GM12878 (cell line): ENCODE measurements at regions not wholly inside any gene's neighbourhood (a gene's known extent, or its start where the extent isn't known, plus 50 kb on each side); places are given as distances from the start of the nearest gene placed in this dataset.

Source experiments
- ATAC-seq: fragments of 200-7000 bp; cut with Tn5 transposase; 3 replicates; pipeline ENCODE4 v1.9.1; 2020; ENCODE audit warnings: mild to moderate bottlenecking, moderate library complexity
- BruUV-seq: library from RNA; stranded (reverse); fragments of 400-500 nt; replicated peaks from 2 replicates; lab custom pipeline; 2021; lab: Mats Ljungman, UMichigan
- CTCF ChIA-PET: fragments of 300-600 bp; sonication (Branson Sonifier 250); formaldehyde crosslinking; extraction: SDS; loops from one replicate; lab custom pipeline; 2021; ENCODE audit warnings: inconsistent platforms; lab: Yijun Ruan, JAX
- POLR2A ChIA-PET: fragments of 350-600 bp; formaldehyde crosslinking; extraction: SDS; loops from one replicate; lab custom pipeline; 2021; ENCODE audit warnings: inconsistent platforms; lab: Charles Lee
- RAD21 ChIA-PET: fragments of 300-600 bp; sonication (Branson Sonifier 250); formaldehyde crosslinking; loops from one replicate; lab custom pipeline; 2023; ENCODE audit warnings: antibody characterized with exemption; ENCODE audit not compliant: unreplicated experiment; lab: Charles Lee
- SMC1A ChIA-PET: fragments of 300-600 bp; sonication (Branson Sonifier 250); formaldehyde crosslinking; loops from one replicate; lab custom pipeline; 2023; ENCODE audit not compliant: unreplicated experiment, uncharacterized antibody; lab: Charles Lee
- DNase-seq: peaks from one replicate; pipeline ENCODE4 v3.0.0-alpha.2; 2011; ENCODE audit warnings: low read depth, low spot score
- FAIRE-seq: peaks from 3 replicates; lab custom pipeline; 2011; peaks lifted over from hg19 to GRCh38; lab: Jason Lieb, UNC
- H2AFZ ChIP-seq: 2 replicates; pipeline ENCODE4 v1.6.0; 2011; ENCODE audit warnings: low read depth, low read length, control low read depth; ENCODE audit not compliant: control insufficient read depth
- H3K27ac ChIP-seq: 2 replicates; pipeline ENCODE4 v1.5.1; 2011; ENCODE audit warnings: control low read depth; ENCODE audit not compliant: control insufficient read depth, insufficient read depth
- H3K27me3 ChIP-seq, 2 experiments: replicated peaks in 1 of 2; 2 replicates each; pipeline versions ENCODE4 v1.6.0 to v1.6.1; 2011; ENCODE audit warnings: low read length in 1 of 2; ENCODE audit not compliant: control insufficient read depth in 2 of 2, insufficient read depth in 2 of 2
- H3K36me3 ChIP-seq, 2 experiments: 2 replicates each; pipeline ENCODE4 v1.5.1; 2011; ENCODE audit warnings: low read length in 1 of 2; ENCODE audit not compliant: control insufficient read depth in 2 of 2, insufficient read depth in 2 of 2
- H3K4me1 ChIP-seq: 2 replicates; pipeline ENCODE4 v1.6.1; 2011; ENCODE audit warnings: mild to moderate bottlenecking, low read length, moderate library complexity, mixed read lengths; ENCODE audit not compliant: control insufficient read depth, insufficient read depth
- H3K4me2 ChIP-seq: 2 replicates; pipeline ENCODE4 v1.6.0; 2011; ENCODE audit warnings: control low read depth; ENCODE audit not compliant: control insufficient read depth, insufficient read depth
- H3K4me3 ChIP-seq: fragments of 200-600 bp; sonication (generic); 2 replicates; pipeline ENCODE4 v1.5.1; 2016
- H3K79me2 ChIP-seq: 2 replicates; pipeline ENCODE4 v1.6.0; 2011; ENCODE audit warnings: low read length; ENCODE audit not compliant: control insufficient read depth, insufficient read depth
- H3K9ac ChIP-seq: 2 replicates; pipeline ENCODE4 v1.8.0; 2011; ENCODE audit warnings: low read length, control low read depth, mixed read lengths; ENCODE audit not compliant: control insufficient read depth, insufficient read depth
- H3K9me3 ChIP-seq: replicated peaks from 3 replicates; pipeline ENCODE4 v1.5.1; 2011; ENCODE audit warnings: mild to moderate bottlenecking, low read length; ENCODE audit not compliant: control insufficient read depth, insufficient read depth
- H4K20me1 ChIP-seq: 2 replicates; pipeline ENCODE4 v1.6.0; 2011; ENCODE audit not compliant: control insufficient read depth, insufficient read depth
- CBFB ChIP-seq: IDR thresholded peaks from 2 replicates; pipeline ENCODE4 v1.6.1; 2016; ENCODE audit warnings: antibody characterized with exemption, low read depth
- GATAD2B ChIP-seq: fragments of 450-650 bp; conservative IDR thresholded peaks from 2 replicates; pipeline ENCODE4 v1.6.1; 2017; ENCODE audit warnings: low read depth, mild to moderate bottlenecking, moderate library complexity
- HDAC6 ChIP-seq: fragments of 200-600 bp; sonication (generic); IDR thresholded peaks from one replicate; pipeline ENCODE4 v1.8.0; 2017; ENCODE audit warnings: antibody characterized with exemption; ENCODE audit not compliant: unreplicated experiment
- IKZF1 ChIP-seq: fragments of 450-650 bp; conservative IDR thresholded peaks from 2 replicates; pipeline ENCODE4 v1.6.1; 2017; ENCODE audit warnings: antibody characterized with exemption, mild to moderate bottlenecking
- MEF2A ChIP-seq: IDR thresholded peaks from 2 replicates; pipeline ENCODE4 v1.6.1; 2011; ENCODE audit warnings: low read depth, mild to moderate bottlenecking, low read length, moderate library complexity; ENCODE audit not compliant: insufficient read depth
- SIX5 ChIP-seq: IDR thresholded peaks from 2 replicates; pipeline ENCODE4 v1.6.1; 2011; ENCODE audit warnings: mild to moderate bottlenecking, low read depth, low read length, moderate library complexity; ENCODE audit not compliant: severe bottlenecking
- ZBED1 ChIP-seq: IDR thresholded peaks from 2 replicates; pipeline ENCODE4 v1.6.1; 2016; ENCODE audit warnings: borderline replicate concordance
- WGBS: methylation state at CpG from one replicate; pipeline ENCODE4 v1.1.6; 2016; ENCODE audit warnings: low lambda C conversion rate; ENCODE audit not compliant: insufficient replicate concordance, insufficient coverage; ENCODE audit errors: missing lambda C conversion rate; 5-methylcytosine and 5-hydroxymethylcytosine counted together
- in situ Hi-C: fragments of 300-500 bp; cut with MboI; formaldehyde crosslinking; loops from 9 replicates; pipeline ENCODE4 v1.14.3; 2018; ENCODE audit warnings: mixed read lengths
- intact Hi-C: fragments of 100-400 bp; cut with micrococcal nuclease; formaldehyde crosslinking; loops from one replicate; pipeline ENCODE4 v1.14.2; 2022; ENCODE audit not compliant: unreplicated experiment
- TF ChIP-seq, protein P1 (sequence below): fragments of 450-650 bp; IDR thresholded peaks from 2 replicates; pipeline ENCODE4 v1.6.1; 2018; ENCODE audit warnings: borderline replicate concordance, mild to moderate bottlenecking; ENCODE audit not compliant: partially characterized antibody

DNA sequence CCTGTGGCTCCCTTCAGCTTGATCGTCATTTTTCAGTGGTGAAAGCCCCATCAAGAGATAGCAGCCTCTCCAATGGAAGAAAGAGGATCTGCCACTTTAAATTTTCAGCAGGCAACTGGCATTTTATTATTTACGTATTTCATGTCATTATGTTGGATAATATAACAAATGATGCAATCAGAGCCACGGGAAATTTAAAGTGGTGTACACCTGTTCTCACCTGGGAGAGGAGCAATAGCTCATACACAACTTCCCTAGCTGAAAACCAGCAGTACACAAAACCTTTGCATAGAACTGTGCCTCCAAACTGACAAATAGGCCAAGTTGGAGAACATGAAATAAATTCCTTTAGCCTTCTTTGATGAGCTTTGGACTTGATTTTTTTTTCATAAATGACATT lies 136.9 kb downstream of the SATB1 start:
- H3K9ac ChIP-seq, result no peak overlapping the region
- CTCF ChIA-PET, result no interaction called here
- no peak for ATAC-seq
- WGBS, result 0% methylated on average over 3 of the region's 3 CpGs
- H4K20me1 ChIP-seq, result no peaks in the 10 kb centered on the region
- H3K4me1 ChIP-seq, result no peaks in the 10 kb centered on the region
- H3K36me3 ChIP-seq, result no peaks in the 10 kb centered on the region
- no peak for FAIRE-seq
- intact Hi-C loops, result no loop called here
- BruUV-seq, result no TSS peak
- no peaks in the 10 kb centered on the region for H3K79me2 ChIP-seq
- H3K9me3 ChIP-seq, result no peaks in the 10 kb centered on the region
- TF ChIP-seq MEF2A (no peak), SIX5 (no peak), CBFB (no peak), GATAD2B (no peak), ZBED1 (no peak), HDAC6 (no peak), IKZF1 (no peak)
- TF ChIP-seq, protein P1, sequence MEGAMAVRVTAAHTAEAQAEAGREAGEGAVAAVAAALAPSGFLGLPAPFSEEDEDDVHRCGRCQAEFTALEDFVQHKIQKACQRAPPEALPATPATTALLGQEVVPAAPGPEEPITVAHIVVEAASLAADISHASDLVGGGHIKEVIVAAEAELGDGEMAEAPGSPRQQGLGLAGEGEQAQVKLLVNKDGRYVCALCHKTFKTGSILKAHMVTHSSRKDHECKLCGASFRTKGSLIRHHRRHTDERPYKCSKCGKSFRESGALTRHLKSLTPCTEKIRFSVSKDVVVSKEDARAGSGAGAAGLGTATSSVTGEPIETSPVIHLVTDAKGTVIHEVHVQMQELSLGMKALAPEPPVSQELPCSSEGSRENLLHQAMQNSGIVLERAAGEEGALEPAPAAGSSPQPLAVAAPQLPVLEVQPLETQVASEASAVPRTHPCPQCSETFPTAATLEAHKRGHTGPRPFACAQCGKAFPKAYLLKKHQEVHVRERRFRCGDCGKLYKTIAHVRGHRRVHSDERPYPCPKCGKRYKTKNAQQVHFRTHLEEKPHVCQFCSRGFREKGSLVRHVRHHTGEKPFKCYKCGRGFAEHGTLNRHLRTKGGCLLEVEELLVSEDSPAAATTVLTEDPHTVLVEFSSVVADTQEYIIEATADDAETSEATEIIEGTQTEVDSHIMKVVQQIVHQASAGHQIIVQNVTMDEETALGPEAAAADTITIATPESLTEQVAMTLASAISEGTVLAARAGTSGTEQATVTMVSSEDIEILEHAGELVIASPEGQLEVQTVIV, result no peak
- TF ChIP-seq, all 136 proteins: peak for 0
- no peak overlapping the region for H3K4me2 ChIP-seq
- ChIA-PET RAD21 (interaction anchor here (0.6 kb wide), 1 partner anchor 471 kb away, joined by 3 read pairs; no protein-coding TSS in a partner anchor), POLR2A (no interaction called here), SMC1A (interaction anchor here (0.7 kb wide), 1 partner anchor 403 kb away, joined by 3 read pairs; no protein-coding TSS in a partner anchor)
- no peak overlapping the region for H2AFZ ChIP-seq
- in situ Hi-C loops, result no loop called here
- no peaks in the 10 kb centered on the region for H3K27me3 ChIP-seq
- H3K27ac ChIP-seq, result no peak overlapping the region
- no peak for DNase-seq
- H3K4me3 ChIP-seq, result no peak overlapping the region
